Neural cell (in vitro differentiated cells): ENCODE measurements at regions not wholly inside any gene's neighbourhood (a gene's known extent, or its start where the extent isn't known, plus 50 kb on each side); places are given as distances from the start of the nearest gene placed in this dataset.

Experiments used
- H2AFZ ChIP-seq: fragments of 200-600, 300-800 bp; sonication (generic), shearing (Covaris generic); 2 replicates; pipeline ENCODE4 v1.6.0; 2014; ENCODE audit warnings: low read depth, mild to moderate bottlenecking, antibody characterized with exemption, low read length, moderate library complexity
- H3F3A ChIP-seq: fragments of 200-600 bp; shearing (Covaris generic); 2 replicates; pipeline ENCODE4 v1.6.1; 2016; ENCODE audit warnings: mild to moderate bottlenecking, moderate library complexity, mixed read lengths, antibody characterized with exemption, low read length; ENCODE audit not compliant: insufficient read depth, poor library complexity, severe bottlenecking
- H3K27ac ChIP-seq: fragments of 200-600, 300-800 bp; sonication (generic), shearing (Covaris generic); 2 replicates; pipeline ENCODE4 v1.5.1; 2014; ENCODE audit warnings: mild to moderate bottlenecking, low read length, moderate library complexity
- H3K27me3 ChIP-seq: fragments of 300-800, 200-600 bp; sonication (generic), shearing (Covaris generic); 2 replicates; pipeline ENCODE4 v1.6.0; 2014; ENCODE audit warnings: mild to moderate bottlenecking, low read depth, low read length, moderate library complexity; ENCODE audit not compliant: insufficient read depth
- H3K36me3 ChIP-seq: fragments of 300-800, 200-600 bp; sonication (generic), shearing (Covaris generic); 2 replicates; pipeline ENCODE4 v1.5.1; 2014; ENCODE audit warnings: mild to moderate bottlenecking, antibody characterized with exemption, low read length, moderate library complexity; ENCODE audit not compliant: insufficient read depth
- H3K4me2 ChIP-seq: fragments of 300-800, 200-600 bp; sonication (generic), shearing (Covaris generic); 2 replicates; pipeline ENCODE4 v1.6.0; 2014; ENCODE audit warnings: mild to moderate bottlenecking, low read length
- H3K4me3 ChIP-seq: fragments of 300-800, 200-600 bp; sonication (generic), shearing (Covaris generic); 2 replicates; pipeline ENCODE4 v1.5.1; 2014; ENCODE audit warnings: mild to moderate bottlenecking, low read length, moderate library complexity
- H3K79me2 ChIP-seq: fragments of 200-600 bp; shearing (Covaris generic); replicated peaks from 2 replicates; pipeline ENCODE4 v1.6.0; 2014; ENCODE audit warnings: mild to moderate bottlenecking, low read length, moderate library complexity; ENCODE audit not compliant: insufficient read depth
- H3K9ac ChIP-seq: fragments of 300-800, 200-600 bp; sonication (generic), shearing (Covaris generic); 2 replicates; pipeline ENCODE4 v1.6.1; 2016; ENCODE audit warnings: mild to moderate bottlenecking, low read length, mixed read lengths
- H3K9me2 ChIP-seq: fragments of 200-600 bp; shearing (Covaris generic); 2 replicates; pipeline ENCODE4 v1.6.1; 2016; ENCODE audit warnings: mild to moderate bottlenecking, low read length, mixed read lengths; ENCODE audit not compliant: insufficient read depth
- H3K9me3 ChIP-seq: fragments of 200-600, 300-800 bp; sonication (generic), shearing (Covaris generic); 2 replicates; pipeline ENCODE4 v1.6.1; 2016; ENCODE audit warnings: mild to moderate bottlenecking, mixed run types, low read length, moderate library complexity, mixed read lengths
- H4K20me1 ChIP-seq: fragments of 200-600 bp; shearing (Covaris generic); 2 replicates; pipeline ENCODE4 v1.6.1; 2016; ENCODE audit warnings: mild to moderate bottlenecking, mixed run types; ENCODE audit not compliant: insufficient read depth
- EP300 ChIP-seq: fragments of 450-650 bp; conservative IDR thresholded peaks from 2 replicates; pipeline ENCODE4 v1.6.1; 2014; ENCODE audit warnings: antibody characterized with exemption, mild to moderate bottlenecking, moderate library complexity; ENCODE audit not compliant: poor library complexity, severe bottlenecking
- EZH2 ChIP-seq: fragments of 200-600, 300-800 bp; shearing (Covaris generic), sonication (generic); IDR thresholded peaks from 2 replicates; pipeline ENCODE4 v1.6.1; 2014; ENCODE audit warnings: antibody characterized with exemption, low read length, borderline replicate concordance, mild to moderate bottlenecking; ENCODE audit not compliant: insufficient read depth, poor library complexity, severe bottlenecking
- MXI1 ChIP-seq: fragments of 450-650 bp; conservative IDR thresholded peaks from 2 replicates; pipeline ENCODE4 v1.6.1; 2014; ENCODE audit warnings: antibody characterized with exemption, mild to moderate bottlenecking; ENCODE audit not compliant: poor library complexity, severe bottlenecking
- POLR2AphosphoS5 ChIP-seq: IDR thresholded peaks from 2 replicates; pipeline ENCODE4 v1.6.1; 2012
- RAD21 ChIP-seq: fragments of 450-650 bp; conservative IDR thresholded peaks from 2 replicates; pipeline ENCODE4 v1.6.1; 2014; ENCODE audit warnings: antibody characterized with exemption, mild to moderate bottlenecking, moderate library complexity
- SMC3 ChIP-seq: fragments of 450-650 bp; conservative IDR thresholded peaks from 2 replicates; pipeline ENCODE4 v1.6.1; 2014; ENCODE audit warnings: antibody characterized with exemption, mild to moderate bottlenecking, moderate library complexity; ENCODE audit not compliant: poor library complexity
- TAF1 ChIP-seq: IDR thresholded peaks from 2 replicates; pipeline ENCODE4 v1.6.1; 2012; ENCODE audit warnings: low read depth
- TF ChIP-seq, protein P1 (sequence below): IDR thresholded peaks from 2 replicates; pipeline ENCODE4 v1.6.1; 2012; ENCODE audit warnings: borderline replicate concordance
- TF ChIP-seq, protein P2 (sequence below): fragments of 450-650 bp; IDR thresholded peaks from 2 replicates; pipeline ENCODE4 v1.5.1; 2014; ENCODE audit warnings: antibody characterized with exemption, mild to moderate bottlenecking, moderate library complexity; ENCODE audit not compliant: poor library complexity, severe bottlenecking

- Histone ChIP-seq H3K9me2 (no peaks in the 10 kb centered on the region), H3K9me3 (no peaks in the 10 kb centered on the region), H3K79me2 (no peaks in the 10 kb centered on the region), H3F3A (peaks cover 1% of the 10 kb centered on the region), H3K27ac (no peak overlapping the region), H4K20me1 (no peaks in the 10 kb centered on the region), H3K4me2 (no peak overlapping the region), H2AFZ (no peak overlapping the region), H3K4me3 (no peak overlapping the region), H3K9ac (no peak overlapping the region), H3K36me3 (no peaks in the 10 kb centered on the region), H3K27me3 (no peaks in the 10 kb centered on the region)
- TF ChIP-seq MXI1 (no peak), POLR2AphosphoS5 (no peak), EP300 (no peak), SMC3 (no peak), RAD21 (no peak), EZH2 (no peak), TAF1 (no peak)
- TF ChIP-seq, protein P1, sequence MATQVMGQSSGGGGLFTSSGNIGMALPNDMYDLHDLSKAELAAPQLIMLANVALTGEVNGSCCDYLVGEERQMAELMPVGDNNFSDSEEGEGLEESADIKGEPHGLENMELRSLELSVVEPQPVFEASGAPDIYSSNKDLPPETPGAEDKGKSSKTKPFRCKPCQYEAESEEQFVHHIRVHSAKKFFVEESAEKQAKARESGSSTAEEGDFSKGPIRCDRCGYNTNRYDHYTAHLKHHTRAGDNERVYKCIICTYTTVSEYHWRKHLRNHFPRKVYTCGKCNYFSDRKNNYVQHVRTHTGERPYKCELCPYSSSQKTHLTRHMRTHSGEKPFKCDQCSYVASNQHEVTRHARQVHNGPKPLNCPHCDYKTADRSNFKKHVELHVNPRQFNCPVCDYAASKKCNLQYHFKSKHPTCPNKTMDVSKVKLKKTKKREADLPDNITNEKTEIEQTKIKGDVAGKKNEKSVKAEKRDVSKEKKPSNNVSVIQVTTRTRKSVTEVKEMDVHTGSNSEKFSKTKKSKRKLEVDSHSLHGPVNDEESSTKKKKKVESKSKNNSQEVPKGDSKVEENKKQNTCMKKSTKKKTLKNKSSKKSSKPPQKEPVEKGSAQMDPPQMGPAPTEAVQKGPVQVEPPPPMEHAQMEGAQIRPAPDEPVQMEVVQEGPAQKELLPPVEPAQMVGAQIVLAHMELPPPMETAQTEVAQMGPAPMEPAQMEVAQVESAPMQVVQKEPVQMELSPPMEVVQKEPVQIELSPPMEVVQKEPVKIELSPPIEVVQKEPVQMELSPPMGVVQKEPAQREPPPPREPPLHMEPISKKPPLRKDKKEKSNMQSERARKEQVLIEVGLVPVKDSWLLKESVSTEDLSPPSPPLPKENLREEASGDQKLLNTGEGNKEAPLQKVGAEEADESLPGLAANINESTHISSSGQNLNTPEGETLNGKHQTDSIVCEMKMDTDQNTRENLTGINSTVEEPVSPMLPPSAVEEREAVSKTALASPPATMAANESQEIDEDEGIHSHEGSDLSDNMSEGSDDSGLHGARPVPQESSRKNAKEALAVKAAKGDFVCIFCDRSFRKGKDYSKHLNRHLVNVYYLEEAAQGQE, result no peak
- TF ChIP-seq, protein P2, sequence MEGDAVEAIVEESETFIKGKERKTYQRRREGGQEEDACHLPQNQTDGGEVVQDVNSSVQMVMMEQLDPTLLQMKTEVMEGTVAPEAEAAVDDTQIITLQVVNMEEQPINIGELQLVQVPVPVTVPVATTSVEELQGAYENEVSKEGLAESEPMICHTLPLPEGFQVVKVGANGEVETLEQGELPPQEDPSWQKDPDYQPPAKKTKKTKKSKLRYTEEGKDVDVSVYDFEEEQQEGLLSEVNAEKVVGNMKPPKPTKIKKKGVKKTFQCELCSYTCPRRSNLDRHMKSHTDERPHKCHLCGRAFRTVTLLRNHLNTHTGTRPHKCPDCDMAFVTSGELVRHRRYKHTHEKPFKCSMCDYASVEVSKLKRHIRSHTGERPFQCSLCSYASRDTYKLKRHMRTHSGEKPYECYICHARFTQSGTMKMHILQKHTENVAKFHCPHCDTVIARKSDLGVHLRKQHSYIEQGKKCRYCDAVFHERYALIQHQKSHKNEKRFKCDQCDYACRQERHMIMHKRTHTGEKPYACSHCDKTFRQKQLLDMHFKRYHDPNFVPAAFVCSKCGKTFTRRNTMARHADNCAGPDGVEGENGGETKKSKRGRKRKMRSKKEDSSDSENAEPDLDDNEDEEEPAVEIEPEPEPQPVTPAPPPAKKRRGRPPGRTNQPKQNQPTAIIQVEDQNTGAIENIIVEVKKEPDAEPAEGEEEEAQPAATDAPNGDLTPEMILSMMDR, result no peak
Measured at GRCh38 chr2:195312662-195313061, 344.4 kb upstream of the SLC39A10 start.

DNA sequence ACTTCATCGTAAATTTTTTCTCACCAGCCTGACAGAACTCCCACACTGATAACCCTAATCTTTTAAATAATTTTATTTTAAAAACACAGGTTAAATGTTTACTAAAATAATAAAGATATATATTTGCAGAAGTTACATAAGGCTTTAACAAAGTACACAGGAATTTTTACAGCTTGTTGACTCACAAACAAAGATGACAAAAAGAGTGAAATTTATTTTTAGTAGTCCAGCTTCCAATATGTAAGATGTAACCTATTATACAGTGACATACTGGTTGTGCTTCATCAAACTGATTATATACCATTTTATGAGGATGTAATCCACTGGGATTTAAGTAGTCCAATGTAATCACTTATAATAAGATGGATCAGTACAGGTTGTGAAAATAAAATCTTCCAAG lies 348.9 kb upstream of the SLC39A10 start:
- TF ChIP-seq POLR2AphosphoS5 (no peak), EZH2 (no peak), SMC3 (no peak), RAD21 (no peak), TAF1 (no peak), MXI1 (no peak), EP300 (no peak)
- TF ChIP-seq, protein P1, result no peak
- TF ChIP-seq, protein P2, result no peak
- H3K9me3 ChIP-seq, result no peaks in the 10 kb centered on the region

More for the DNA sequence above, 348.9 kb upstream of the SLC39A10 start:
- Histone ChIP-seq H3K36me3 (no peaks in the 10 kb centered on the region), H3K4me2 (no peak overlapping the region), H3F3A (no peaks in the 10 kb centered on the region), H2AFZ (no peak overlapping the region), H4K20me1 (no peaks in the 10 kb centered on the region), H3K27me3 (no peaks in the 10 kb centered on the region), H3K79me2 (no peaks in the 10 kb centered on the region), H3K27ac (no peak overlapping the region), H3K9me2 (no peaks in the 10 kb centered on the region), H3K4me3 (no peak overlapping the region), H3K9ac (no peak overlapping the region)
